Activated T-helper 2 cell treated with anti-CD3 and anti-CD28 coated beads, Interferon-gamma antibody, Interleukin-2, Interleukin-4, amounts not matched to agents 10 μg/mL and 5 μg/mL and 100 μg/mL, durations not matched to agents 14 hours and 24 hours and 36 hours (primary cell): ENCODE measurements at regions not wholly inside any gene's neighbourhood (a gene's known extent, or its start where the extent isn't known, plus 50 kb on each side); places are given as distances from the start of the nearest gene placed in this dataset.

Experiments
- DNase-seq: peaks from one replicate; pipeline ENCODE4 v3.0.0; 2021; ENCODE audit warnings: low spot score
- H3K27ac Mint-ChIP-seq: one replicate; pipeline ENCODE4 v1.8.0; 2021; ENCODE audit warnings: mixed read lengths
- H3K27me3 Mint-ChIP-seq: one replicate; pipeline ENCODE4 v1.8.0; 2021; ENCODE audit warnings: low read depth, mixed read lengths
- H3K36me3 Mint-ChIP-seq: one replicate; pipeline ENCODE4 v1.8.0; 2021; ENCODE audit warnings: low read depth, mixed read lengths
- H3K4me1 Mint-ChIP-seq: one replicate; pipeline ENCODE4 v1.8.0; 2021; ENCODE audit warnings: low read depth, mixed read lengths
- H3K4me3 Mint-ChIP-seq: one replicate; pipeline ENCODE4 v1.8.0; 2021; ENCODE audit warnings: low read depth, mild to moderate bottlenecking, moderate library complexity, mixed read lengths
- H3K9me3 Mint-ChIP-seq: one replicate; pipeline ENCODE4 v1.8.0; 2021; ENCODE audit warnings: mixed read lengths
- intact Hi-C: fragments of 100-400 bp; cut with micrococcal nuclease; formaldehyde crosslinking; loops from one replicate; pipeline ENCODE4 v1.15.1; 2023

DNA sequence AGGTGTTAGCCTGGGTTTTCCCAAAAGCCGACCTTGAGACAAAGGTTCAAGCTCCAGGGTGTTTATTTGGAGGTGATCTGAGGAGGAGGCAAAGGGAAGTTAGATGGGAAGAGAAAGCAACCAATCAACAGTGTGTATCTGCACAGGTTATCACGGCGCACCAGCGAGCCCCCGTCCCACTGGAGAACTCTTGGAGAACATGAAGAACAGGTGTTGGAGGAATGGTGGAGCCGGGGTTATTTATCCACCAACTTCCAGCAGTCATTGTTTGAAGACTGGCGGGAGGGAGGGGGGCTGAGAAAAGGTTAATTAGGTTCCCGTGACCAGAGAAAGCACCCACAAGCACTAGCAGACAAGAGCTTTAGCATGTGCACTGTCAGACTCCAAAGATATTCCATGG lies 282.5 kb upstream of the FOXK1 start:
- no peak for DNase-seq
- intact Hi-C loops, result no loop called here
- no peak overlapping the region for H3K27ac Mint-ChIP-seq
- no peaks in the 10 kb centered on the region for H3K27me3 Mint-ChIP-seq
- no peak overlapping the region for H3K4me3 Mint-ChIP-seq
- H3K4me1 Mint-ChIP-seq, result no peaks in the 10 kb centered on the region
- peaks cover 23% of the 10 kb centered on the region for H3K9me3 Mint-ChIP-seq
- no peaks in the 10 kb centered on the region for H3K36me3 Mint-ChIP-seq

DNA sequence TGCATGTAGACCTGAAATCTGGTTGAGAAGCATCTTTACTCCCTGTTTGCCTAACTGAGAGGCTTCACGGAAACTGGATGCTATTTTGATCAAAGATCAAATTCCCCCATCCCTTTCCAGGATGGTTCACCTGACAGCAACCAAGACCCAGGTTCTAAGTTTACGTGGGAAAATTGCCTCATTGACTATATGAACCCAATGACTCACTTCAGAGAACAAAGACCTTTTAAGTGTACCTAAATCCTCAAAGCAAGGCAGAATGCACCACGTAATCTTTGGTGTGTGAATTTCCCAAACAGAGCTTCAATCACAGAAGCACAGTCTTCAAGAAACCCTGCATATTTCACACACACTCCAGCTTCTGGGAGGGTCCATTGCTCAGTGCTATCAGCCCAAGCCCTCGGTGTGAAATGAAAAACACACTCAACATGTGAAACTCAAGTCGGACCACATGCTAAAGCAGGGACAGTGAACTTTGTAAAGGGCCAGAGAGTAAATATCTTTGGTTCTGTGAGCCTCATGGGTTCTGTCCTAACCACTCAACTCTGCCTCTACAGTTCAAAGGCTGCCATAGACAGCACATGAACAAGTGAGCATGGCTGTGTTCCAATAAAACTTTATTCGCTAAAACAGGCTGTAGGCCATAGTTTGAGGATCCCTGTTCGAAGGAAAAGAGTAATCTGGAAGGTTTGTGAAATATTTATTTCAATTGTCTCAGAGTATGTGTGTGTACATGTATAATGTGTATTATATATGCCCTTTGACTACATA lies 275.6 kb upstream of the FOXK1 start:
- Mint-ChIP-seq H3K27ac (no peak overlapping the region), H3K4me1 (no peaks in the 10 kb centered on the region), H3K36me3 (no peaks in the 10 kb centered on the region), H3K9me3 (peaks cover 19% of the 10 kb centered on the region), H3K4me3 (no peak overlapping the region), H3K27me3 (no peaks in the 10 kb centered on the region)
- no peak for DNase-seq
- intact Hi-C loops, result no loop called here

DNA sequence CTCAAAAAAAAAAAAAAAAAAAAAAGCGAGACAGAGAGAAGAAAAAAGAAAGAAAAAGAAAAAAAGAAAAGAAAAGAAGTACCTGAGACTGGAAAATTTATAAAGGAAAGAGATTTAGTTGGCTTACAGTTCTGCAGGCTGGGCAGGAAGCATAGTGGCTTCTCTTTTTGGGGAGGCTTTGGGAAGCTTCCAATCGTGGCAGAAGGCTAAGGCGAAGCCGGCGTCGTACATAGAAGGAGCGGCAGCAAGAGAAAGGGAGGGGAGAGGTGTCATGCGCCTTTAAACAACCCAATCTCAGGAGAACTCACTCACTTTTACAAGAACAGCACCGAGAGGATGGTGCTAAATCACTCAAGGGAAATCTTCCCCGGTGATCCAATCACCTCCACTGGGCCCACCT lies 272.1 kb upstream of the FOXK1 start:
- no peaks in the 10 kb centered on the region for H3K27me3 Mint-ChIP-seq
- peaks cover 13% of the 10 kb centered on the region for H3K9me3 Mint-ChIP-seq
- DNase-seq, result no peak
- H3K4me1 Mint-ChIP-seq, result no peaks in the 10 kb centered on the region
- H3K27ac Mint-ChIP-seq, result no peak overlapping the region
- H3K4me3 Mint-ChIP-seq, result no peak overlapping the region
- intact Hi-C loops, result no loop called here
- H3K36me3 Mint-ChIP-seq, result no peaks in the 10 kb centered on the region

DNA sequence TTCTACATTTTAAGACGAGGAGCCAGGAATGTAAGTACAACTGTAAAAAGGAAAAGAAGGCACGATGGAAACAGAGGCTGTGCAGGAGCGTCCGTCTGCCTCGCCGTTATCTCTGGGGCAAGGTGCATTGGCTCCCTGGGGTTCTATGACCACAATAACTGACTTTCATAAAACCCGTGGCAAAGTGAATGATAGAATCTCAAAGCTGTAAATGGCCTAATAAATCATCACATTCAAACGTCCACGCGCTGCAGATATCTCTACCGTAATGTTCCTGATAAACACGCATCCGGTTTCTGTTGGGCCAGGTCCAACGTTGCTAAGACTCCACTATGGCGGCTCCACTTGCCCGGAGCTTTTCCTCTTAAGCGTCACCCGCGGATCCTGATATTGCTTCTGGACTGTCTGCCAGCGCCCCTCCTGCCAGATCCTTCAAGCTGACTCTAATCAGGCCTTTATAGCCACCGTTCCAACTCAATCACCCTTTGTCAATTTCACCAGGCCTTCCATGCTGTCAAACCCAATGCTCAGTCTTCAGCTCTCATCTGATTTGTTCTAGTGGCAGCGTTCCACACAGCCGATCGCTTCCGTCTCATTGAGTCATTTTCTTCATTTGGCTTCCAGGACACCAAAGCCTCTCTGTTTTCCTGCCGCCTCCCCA lies 265.6 kb upstream of the FOXK1 start:
- Mint-ChIP-seq H3K4me1 (no peaks in the 10 kb centered on the region), H3K9me3 (peaks cover 34% of the 10 kb centered on the region), H3K36me3 (no peaks in the 10 kb centered on the region), H3K27ac (no peak overlapping the region), H3K27me3 (no peaks in the 10 kb centered on the region), H3K4me3 (no peak overlapping the region)
- intact Hi-C loops, result no loop called here
- no peak for DNase-seq

DNA sequence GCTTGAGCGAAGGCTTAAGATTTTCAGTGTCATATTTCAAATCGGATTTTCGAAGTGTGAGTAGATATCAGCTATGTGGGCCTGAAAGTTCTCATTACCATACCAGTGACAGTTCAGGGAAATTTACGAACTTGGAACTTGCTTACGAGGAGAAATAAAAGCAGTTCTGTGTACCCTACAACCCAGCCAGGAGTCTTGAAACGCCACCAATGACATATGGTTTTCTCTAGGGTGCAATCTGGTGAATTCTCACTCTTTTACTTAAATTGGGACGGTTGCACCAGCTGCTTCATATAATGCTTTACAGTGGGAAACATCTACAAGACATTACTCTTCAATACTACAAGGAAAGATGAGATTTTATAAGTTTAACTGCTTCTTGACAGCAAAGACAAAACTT lies 253.6 kb upstream of the FOXK1 start:
- no peaks in the 10 kb centered on the region for H3K27me3 Mint-ChIP-seq
- no peak overlapping the region for H3K27ac Mint-ChIP-seq
- H3K4me1 Mint-ChIP-seq, result no peaks in the 10 kb centered on the region
- no peak overlapping the region for H3K4me3 Mint-ChIP-seq
- peaks cover 26% of the 10 kb centered on the region for H3K9me3 Mint-ChIP-seq
- no peaks in the 10 kb centered on the region for H3K36me3 Mint-ChIP-seq
- DNase-seq, result no peak
- intact Hi-C loops, result no loop called here

DNA sequence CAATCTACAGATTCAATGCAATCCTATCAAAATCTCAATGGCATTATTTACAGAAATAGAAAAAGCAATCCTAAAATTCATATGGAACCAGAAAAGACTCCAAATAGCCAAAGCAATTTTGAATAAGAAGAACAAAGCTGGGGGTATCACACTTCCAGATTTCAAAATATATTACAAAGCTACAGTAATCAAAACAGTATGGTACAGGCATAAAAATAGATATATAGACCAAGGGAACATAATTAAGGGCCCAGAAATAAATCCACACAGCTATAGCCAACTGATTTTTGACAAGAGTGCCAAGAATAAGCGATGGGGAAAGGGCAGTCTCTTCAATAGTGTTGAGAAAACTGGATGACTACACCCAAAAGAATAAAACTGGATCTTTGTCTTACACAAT lies 251.9 kb upstream of the FOXK1 start:
- intact Hi-C loops, result no loop called here
- no peak overlapping the region for H3K27ac Mint-ChIP-seq
- H3K27me3 Mint-ChIP-seq, result no peaks in the 10 kb centered on the region
- no peak for DNase-seq
- no peaks in the 10 kb centered on the region for H3K36me3 Mint-ChIP-seq
- peaks cover 26% of the 10 kb centered on the region for H3K9me3 Mint-ChIP-seq
- H3K4me3 Mint-ChIP-seq, result no peak overlapping the region
- no peaks in the 10 kb centered on the region for H3K4me1 Mint-ChIP-seq

DNA sequence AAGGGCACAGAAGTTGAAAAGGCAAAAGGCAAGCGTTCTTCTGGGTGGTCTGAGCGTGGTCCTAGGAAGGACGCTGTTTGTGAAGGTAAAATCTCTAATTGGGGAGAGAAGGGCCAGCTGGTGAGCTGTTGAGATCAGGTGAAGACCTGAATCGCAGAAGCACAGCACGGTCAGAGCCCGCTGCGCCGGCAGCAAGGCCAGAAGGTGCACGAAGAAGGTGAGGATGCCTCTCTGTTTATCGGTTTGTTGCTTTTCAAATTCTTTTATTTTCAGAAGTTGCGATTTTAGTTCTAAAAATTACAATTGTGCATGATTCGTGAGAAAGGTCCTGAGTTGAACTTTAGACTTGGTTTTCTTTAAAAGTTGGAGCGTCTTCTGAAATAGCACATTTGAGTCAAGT lies 247.8 kb upstream of the FOXK1 start:
- Mint-ChIP-seq H3K27ac (no peak overlapping the region), H3K36me3 (no peaks in the 10 kb centered on the region), H3K9me3 (peaks cover 14% of the 10 kb centered on the region), H3K4me3 (no peak overlapping the region), H3K27me3 (no peaks in the 10 kb centered on the region), H3K4me1 (no peaks in the 10 kb centered on the region)
- intact Hi-C loops, result no loop called here
- no peak for DNase-seq

DNA sequence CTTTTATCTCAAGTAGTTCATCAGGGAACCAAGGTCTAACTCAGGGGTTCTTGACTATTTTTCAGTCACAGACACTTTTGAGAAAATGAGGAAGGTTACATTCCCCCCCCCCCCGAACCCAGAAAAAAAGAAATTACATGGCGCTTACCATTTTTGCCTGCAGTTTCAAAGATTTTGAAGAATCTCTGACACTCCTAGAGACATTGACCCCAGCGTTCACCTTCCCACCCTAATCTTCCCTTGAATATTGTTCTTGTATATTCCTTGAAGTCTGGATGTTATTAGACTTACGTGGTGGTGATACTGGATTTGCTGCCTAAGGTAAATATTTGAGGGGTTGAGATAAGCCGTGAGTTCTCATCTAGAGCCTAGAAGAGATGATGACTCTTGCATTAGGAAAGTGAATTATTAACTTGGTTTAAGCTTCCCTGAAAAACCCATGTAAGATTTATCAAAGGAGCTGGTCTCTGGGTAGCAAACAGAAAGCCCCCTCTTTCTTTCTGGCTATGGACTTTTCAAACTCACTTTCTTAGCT lies 245.7 kb upstream of the FOXK1 start:
- Mint-ChIP-seq H3K27me3 (no peaks in the 10 kb centered on the region), H3K9me3 (peaks cover 10% of the 10 kb centered on the region), H3K4me3 (no peak overlapping the region), H3K36me3 (no peaks in the 10 kb centered on the region), H3K4me1 (no peaks in the 10 kb centered on the region), H3K27ac (no peak overlapping the region)
- no peak for DNase-seq
- intact Hi-C loops, result no loop called here

DNA sequence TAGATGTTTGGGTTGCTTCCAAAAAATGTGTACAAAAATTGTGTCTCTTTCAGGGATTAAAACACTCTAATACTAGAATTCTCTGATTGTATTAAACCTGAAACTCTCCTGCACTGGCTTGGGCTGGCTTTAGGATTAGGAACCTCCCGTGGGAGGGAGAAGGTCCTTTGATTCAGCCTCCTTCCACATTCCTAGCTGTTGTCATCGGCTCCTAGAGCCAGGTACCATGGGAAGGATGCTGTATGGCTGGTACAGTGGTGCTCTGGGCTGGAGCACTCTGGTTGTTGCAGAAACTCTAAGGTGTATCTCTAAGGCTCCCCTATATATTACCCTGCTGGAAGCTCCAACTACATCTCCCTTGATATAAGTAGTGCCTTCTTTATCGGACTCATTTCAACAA lies 245.2 kb upstream of the FOXK1 start:
- no peak for DNase-seq
- H3K27me3 Mint-ChIP-seq, result no peaks in the 10 kb centered on the region
- H3K4me1 Mint-ChIP-seq, result no peaks in the 10 kb centered on the region
- no peaks in the 10 kb centered on the region for H3K36me3 Mint-ChIP-seq
- H3K9me3 Mint-ChIP-seq, result peaks cover 7% of the 10 kb centered on the region
- no peak overlapping the region for H3K4me3 Mint-ChIP-seq
- intact Hi-C loops, result no loop called here
- no peak overlapping the region for H3K27ac Mint-ChIP-seq

DNA sequence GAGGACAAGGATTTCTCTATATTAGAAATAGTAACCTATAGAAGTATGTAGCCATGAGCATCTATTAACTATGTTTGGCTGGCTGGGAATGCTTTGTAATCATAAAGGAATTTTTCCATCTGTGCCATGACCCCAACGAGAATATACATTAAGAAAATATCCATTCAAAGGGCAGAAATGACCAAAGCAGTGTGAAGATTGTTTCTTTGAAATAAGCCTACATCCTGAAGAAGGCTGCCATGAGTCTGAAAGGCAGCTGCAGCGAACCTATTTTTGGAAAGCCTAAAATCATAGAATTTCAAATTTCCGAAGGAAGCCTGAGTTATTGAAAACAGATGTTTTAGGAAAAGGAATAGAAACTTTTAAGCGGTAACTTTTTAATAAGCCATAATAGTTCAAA lies 244.2 kb upstream of the FOXK1 start:
- no peak overlapping the region for H3K27ac Mint-ChIP-seq
- intact Hi-C loops, result no loop called here

DNA sequence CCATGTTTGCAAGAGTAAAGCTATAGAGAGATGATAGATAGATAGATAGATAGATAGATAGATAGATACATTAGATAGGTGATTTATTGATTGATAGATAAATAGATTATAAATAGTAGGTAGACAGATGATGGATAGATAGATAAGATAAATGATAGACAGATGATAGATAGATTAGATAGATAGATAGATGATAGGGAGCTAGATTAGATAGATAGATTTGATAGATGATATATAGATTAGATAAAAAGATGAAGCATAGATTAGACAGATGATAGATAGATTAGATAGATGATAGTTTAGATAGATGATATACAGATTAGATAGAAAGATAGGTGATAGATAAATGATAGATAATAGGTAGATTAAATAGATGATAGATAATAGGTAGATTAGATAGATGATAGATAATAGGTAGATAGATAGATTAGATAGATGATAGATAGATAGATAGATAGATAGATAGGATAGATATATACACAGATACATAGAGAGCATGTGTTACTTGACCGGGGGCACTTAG lies 243.3 kb upstream of the FOXK1 start:
- no peaks in the 10 kb centered on the region for H3K4me1 Mint-ChIP-seq
- intact Hi-C loops, result no loop called here
- no peak overlapping the region for H3K4me3 Mint-ChIP-seq
- DNase-seq, result no peak
- no peaks in the 10 kb centered on the region for H3K27me3 Mint-ChIP-seq
- no peaks in the 10 kb centered on the region for H3K36me3 Mint-ChIP-seq
- peaks cover 9% of the 10 kb centered on the region for H3K9me3 Mint-ChIP-seq
- no peak overlapping the region for H3K27ac Mint-ChIP-seq

More for the DNA sequence above, 244.2 kb upstream of the FOXK1 start:
- H3K36me3 Mint-ChIP-seq, result no peaks in the 10 kb centered on the region
- no peak for DNase-seq
- no peaks in the 10 kb centered on the region for H3K27me3 Mint-ChIP-seq
- H3K9me3 Mint-ChIP-seq, result peaks cover 5% of the 10 kb centered on the region
- H3K4me1 Mint-ChIP-seq, result no peaks in the 10 kb centered on the region
- H3K4me3 Mint-ChIP-seq, result no peak overlapping the region

DNA sequence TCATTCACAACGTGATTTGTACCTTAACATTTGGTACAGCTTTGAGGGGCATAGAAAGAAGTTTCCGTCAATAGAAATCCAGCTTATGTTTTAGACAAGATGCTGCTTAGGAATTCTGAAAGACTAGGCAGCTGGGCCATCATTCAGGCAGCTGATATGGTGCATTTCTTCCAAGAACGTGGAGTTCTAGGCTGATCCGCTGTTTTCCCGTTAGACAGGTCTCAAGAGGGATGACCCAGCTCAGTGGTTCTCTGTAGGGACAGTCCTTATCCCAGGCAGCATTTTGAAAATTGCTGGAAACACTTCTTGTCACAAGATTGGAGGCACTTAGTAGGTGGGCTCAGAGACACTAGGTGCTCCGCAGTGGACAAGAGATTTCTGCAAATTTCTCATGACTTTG lies 242.7 kb upstream of the FOXK1 start:
- Mint-ChIP-seq H3K36me3 (no peaks in the 10 kb centered on the region), H3K4me3 (no peak overlapping the region), H3K9me3 (peaks cover 13% of the 10 kb centered on the region), H3K27me3 (no peaks in the 10 kb centered on the region), H3K27ac (no peak overlapping the region), H3K4me1 (no peaks in the 10 kb centered on the region)
- no peak for DNase-seq
- intact Hi-C loops, result no loop called here

DNA sequence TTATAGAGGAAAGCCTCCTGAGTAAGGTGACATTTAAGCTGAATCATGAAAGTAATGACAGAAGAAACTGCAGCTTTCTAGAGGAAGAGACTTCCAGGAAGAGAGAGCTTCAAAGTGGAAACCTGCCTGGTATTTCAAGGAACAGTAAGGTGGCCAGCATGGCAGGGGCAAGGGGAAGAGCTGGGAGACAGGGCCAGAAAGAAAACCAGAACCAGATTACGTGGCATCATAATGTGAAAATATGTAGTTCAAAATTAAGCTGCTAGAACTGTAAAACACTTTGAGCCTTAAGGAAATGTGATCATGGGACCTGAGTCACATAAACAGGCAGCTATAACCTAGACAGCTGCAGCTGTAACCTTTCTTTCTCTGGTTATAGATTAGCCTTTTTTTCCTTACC lies 238.0 kb upstream of the FOXK1 start:
- Mint-ChIP-seq H3K27me3 (no peaks in the 10 kb centered on the region), H3K27ac (no peak overlapping the region), H3K4me3 (no peak overlapping the region), H3K36me3 (no peaks in the 10 kb centered on the region), H3K4me1 (no peaks in the 10 kb centered on the region), H3K9me3 (peaks cover 28% of the 10 kb centered on the region)
- intact Hi-C loops, result no loop called here
- no peak for DNase-seq
